Gastroesophageal sphincter (tissue), 3 donors: ENCODE measurements at regions not wholly inside any gene's neighbourhood (a gene's known extent, or its start where the extent isn't known, plus 50 kb on each side); places are given as distances from the start of the nearest gene placed in this dataset.
A peak's percentile ranks its signal among the peaks of the same experiment; 100 is the strongest.

ENCODE experiments used
- CTCF ChIP-seq, 4 experiments: fragments of 200-600 bp in 2 of 4; fragments of 450-650 bp in 2 of 4; sonication (generic) in 1 of 4; IDR thresholded peaks; one replicate each; pipeline ENCODE4 v1.5.1; 2017 to 2019; ENCODE audit warnings: antibody characterized with exemption in 4 of 4, mild to moderate bottlenecking in 2 of 4, moderate library complexity in 2 of 4
- EP300 ChIP-seq: sonication (generic); formaldehyde crosslinking; IDR thresholded peaks from one replicate; pipeline ENCODE4 v1.6.1; 2017; ENCODE audit warnings: antibody characterized with exemption, mild to moderate bottlenecking
- POLR2A ChIP-seq, 2 donors: fragments of 450-650 bp; IDR thresholded peaks; one replicate each; pipeline ENCODE4 v1.6.1; 2017; ENCODE audit warnings: antibody characterized with exemption in 2 of 2, mild to moderate bottlenecking in 2 of 2, moderate library complexity in 1 of 2
- POLR2AphosphoS5 ChIP-seq: sonication (generic); formaldehyde crosslinking; IDR thresholded peaks from one replicate; pipeline ENCODE4 v1.6.1; 2017; ENCODE audit warnings: antibody characterized with exemption

DNA sequence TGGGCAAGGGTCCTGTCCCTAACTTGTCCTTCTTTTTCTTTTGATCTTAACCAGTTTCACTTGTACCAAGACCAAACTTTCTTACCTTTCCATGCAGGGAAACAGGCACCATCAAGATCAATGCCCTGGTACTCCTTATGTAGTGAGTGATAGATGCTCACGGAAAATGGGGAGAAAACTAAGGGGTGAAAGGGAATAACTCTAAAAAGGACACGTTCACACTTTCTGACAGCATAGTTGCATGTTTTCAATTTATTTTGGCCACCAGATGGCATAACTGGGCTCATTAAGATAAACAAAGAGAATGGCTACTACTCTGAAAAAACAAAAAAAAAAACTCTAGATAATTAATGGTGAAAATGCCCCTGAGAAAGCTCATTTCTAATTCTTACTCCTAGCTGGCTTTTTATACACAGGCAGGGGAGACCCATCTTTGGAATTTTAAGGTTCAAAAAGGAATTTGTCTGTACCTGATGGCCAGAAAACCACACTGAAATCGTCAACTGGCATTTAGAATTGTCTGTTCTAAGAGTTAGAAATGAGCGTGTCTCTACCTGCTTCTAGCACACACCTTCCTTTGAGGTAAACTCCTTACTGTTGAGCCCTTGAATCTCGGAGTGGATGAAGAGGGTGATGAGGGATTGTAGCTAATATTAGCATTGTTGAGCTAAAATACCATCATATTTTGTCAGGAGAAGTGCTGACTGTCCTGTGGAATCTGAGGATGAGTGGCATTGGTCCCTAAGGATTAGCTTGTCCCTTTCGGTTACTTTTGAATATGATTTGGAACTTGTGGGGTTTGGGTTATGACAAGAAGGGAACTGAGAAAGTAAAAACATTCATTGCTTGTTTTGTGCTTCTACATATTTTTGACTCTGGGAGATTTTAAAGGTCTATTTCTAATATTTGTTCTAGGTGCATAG is 62.2 kb upstream of the DDR1 start:
- TF ChIP-seq POLR2A (IDR thresholded peaks at IDR 0.05) (no peak), CTCF (IDR thresholded peaks at IDR 0.05) (peak; percentile 29 to 54 (median 43)), EP300 (no peak), POLR2AphosphoS5 (no peak)
